ENCODE measurements at regions not wholly inside any gene's neighbourhood (a gene's known extent, or its start where the extent isn't known, plus 50 kb on each side); places are given as distances from the start of the nearest gene placed in this dataset.

GRCh38 chr4:31374256-31374960 lies 654.2 kb downstream of the PCDH7 start:
- Histone ChIP-seq H3K36me3 (ENCODE audit: control insufficient read depth, insufficient read depth, low read length) (no peaks in the 10 kb centered on the region), H3K27ac (ENCODE audit: low read length) (no peak overlapping the region), H3K27me3 (ENCODE audit: control insufficient read depth, insufficient read depth, low read length) (no peaks in the 10 kb centered on the region), H3K9me3 (ENCODE audit: control insufficient read depth, insufficient read depth, low read depth, low read length) (no peaks in the 10 kb centered on the region), H3K4me3 (ENCODE audit: low read depth in 2 of 2, low read length in 2 of 2) (no peak overlapping the region), H3K4me1 (ENCODE audit: control insufficient read depth, insufficient read depth, low read length) (no peaks in the 10 kb centered on the region)
- DNase-seq (ENCODE audit: low read depth, low spot score) (no peak), ATAC-seq (no peak)
- POLR2A ChIA-PET: no interaction called here
- CTCF ChIA-PET: no interaction called here
- TF ChIP-seq SIN3A (IDR thresholded peaks at IDR 0.05; ENCODE audit: borderline replicate concordance, insufficient read depth, low read depth, low read length) (no peak), REST (IDR thresholded peaks at IDR 0.05; ENCODE audit: insufficient read depth in 1 of 2, low read depth in 2 of 2, low read length in 1 of 2) (no peak), TCF7L2 (IDR thresholded peaks at IDR 0.05; ENCODE audit: low read depth, low read length) (no peak), CTCF (IDR thresholded peaks at IDR 0.05) (no peak), POLR2AphosphoS5 (IDR thresholded peaks at IDR 0.05; ENCODE audit: low read depth, low read length) (no peak)
- intact Hi-C loops (cut with micrococcal nuclease; ENCODE audit: unreplicated experiment) (no loop called here), in situ Hi-C loops (cut with HindIII; ENCODE audit: low pct_unique_long_range_greater_than_20kb, low sequenced_read_pairs) (no loop called here)
- no TSS peak for BruUV-seq (replicated peaks)

- no peak for ATAC-seq
- DNase-seq (ENCODE audit: low read depth, low spot score): no peak
- ChIA-PET CTCF (no interaction called here), POLR2A (no interaction called here)
- no peak overlapping the region for H3K4me3 ChIP-seq (ENCODE audit: low read depth in 2 of 2, low read length in 2 of 2)
- intact Hi-C loops (cut with micrococcal nuclease; ENCODE audit: unreplicated experiment): no loop called here
- in situ Hi-C loops (cut with HindIII; ENCODE audit: low pct_unique_long_range_greater_than_20kb, low sequenced_read_pairs): no loop called here
- no peak overlapping the region for H3K27ac ChIP-seq (ENCODE audit: low read length)
- H3K9me3 ChIP-seq (ENCODE audit: control insufficient read depth, insufficient read depth, low read depth, low read length): no peaks in the 10 kb centered on the region
- no peaks in the 10 kb centered on the region for H3K36me3 ChIP-seq (ENCODE audit: control insufficient read depth, insufficient read depth, low read length)
- TF ChIP-seq POLR2AphosphoS5 (IDR thresholded peaks at IDR 0.05; ENCODE audit: low read depth, low read length) (no peak), TCF7L2 (IDR thresholded peaks at IDR 0.05; ENCODE audit: low read depth, low read length) (no peak), CTCF (IDR thresholded peaks at IDR 0.05) (no peak), REST (IDR thresholded peaks at IDR 0.05; ENCODE audit: insufficient read depth in 1 of 2, low read depth in 2 of 2, low read length in 1 of 2) (no peak), SIN3A (IDR thresholded peaks at IDR 0.05; ENCODE audit: borderline replicate concordance, insufficient read depth, low read depth, low read length) (no peak)
- BruUV-seq (replicated peaks): no TSS peak
- H3K27me3 ChIP-seq (ENCODE audit: control insufficient read depth, insufficient read depth, low read length): no peaks in the 10 kb centered on the region
- no peaks in the 10 kb centered on the region for H3K4me1 ChIP-seq (ENCODE audit: control insufficient read depth, insufficient read depth, low read length)
Observed at GRCh38 chr4:31375936-31376335, 655.8 kb downstream of the PCDH7 start.

Data from Panc1 (cell line).